Stimulated activated CD4-positive, alpha-beta T cell treated with anti-CD3 and anti-CD28 coated beads, Interleukin-1b, Interleukin-23, amount 100 ng/mL, for 48 hours (primary cell): ENCODE measurements at regions not wholly inside any gene's neighbourhood (a gene's known extent, or its start where the extent isn't known, plus 50 kb on each side); places are given as distances from the start of the nearest gene placed in this dataset.
"Not testable (repeated sequence)": the region's sequence is repeated elsewhere in the genome, so short reads cannot be mapped to it uniquely, and the experiment has no call there.

ENCODE experiments used
- DNase-seq: peaks from one replicate; pipeline ENCODE4 v3.0.0-alpha.2; 2020

- no peak for DNase-seq
These were observed 109.0 kb upstream of the ETV3 start for GRCh38 chr1:157247005-157247763.

GRCh38 chr1:157245823-157246222 lies 107.6 kb upstream of the ETV3 start:
- DNase-seq: no peak

GRCh38 chr1:157241185-157241538 lies 103.0 kb upstream of the ETV3 start:
- DNase-seq: no peak

- DNase-seq: no peak
These were observed 102.4 kb upstream of the ETV3 start for GRCh38 chr1:157240495-157241184.

DNA sequence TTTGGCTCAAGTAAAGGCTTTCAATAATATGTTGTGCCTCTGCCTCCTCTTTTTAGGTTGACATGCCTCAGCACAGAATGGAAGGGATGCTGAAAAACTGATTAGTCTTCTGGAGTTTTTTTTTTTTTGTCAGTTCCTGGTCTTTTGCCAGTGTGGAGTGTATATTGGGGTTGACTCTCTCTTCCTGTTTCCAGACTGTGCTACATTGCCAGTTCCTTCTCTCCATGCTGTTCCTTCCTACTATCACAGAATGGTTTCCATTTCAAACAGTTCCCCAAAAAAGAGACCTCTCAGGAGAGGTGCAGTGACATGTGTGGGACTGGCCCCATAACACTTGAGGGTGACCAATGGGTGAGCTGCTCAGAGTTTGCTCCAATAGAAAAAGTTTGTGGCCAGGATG lies 101.7 kb upstream of the ETV3 start:
- DNase-seq: no peak

DNA sequence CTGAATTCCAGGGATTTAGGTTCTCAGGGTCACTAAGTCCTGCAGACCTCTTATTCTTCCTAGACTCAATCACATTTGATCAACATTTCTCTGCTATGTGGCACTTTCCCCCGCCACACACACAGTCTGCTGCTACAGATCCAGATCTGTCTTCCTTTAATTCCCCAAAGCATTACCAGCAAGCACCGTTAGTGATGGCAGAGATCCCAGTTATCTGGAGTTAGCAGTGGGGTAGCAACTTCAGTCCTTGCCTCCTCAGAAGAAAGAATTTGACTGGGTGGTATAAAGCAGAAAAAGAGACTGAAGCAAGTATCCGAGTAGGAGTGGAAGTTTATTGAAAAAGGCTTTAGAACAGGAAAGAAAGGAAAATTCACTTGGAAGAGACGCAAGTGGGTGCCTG lies 100.4 kb upstream of the ETV3 start:
- DNase-seq: no peak

DNA sequence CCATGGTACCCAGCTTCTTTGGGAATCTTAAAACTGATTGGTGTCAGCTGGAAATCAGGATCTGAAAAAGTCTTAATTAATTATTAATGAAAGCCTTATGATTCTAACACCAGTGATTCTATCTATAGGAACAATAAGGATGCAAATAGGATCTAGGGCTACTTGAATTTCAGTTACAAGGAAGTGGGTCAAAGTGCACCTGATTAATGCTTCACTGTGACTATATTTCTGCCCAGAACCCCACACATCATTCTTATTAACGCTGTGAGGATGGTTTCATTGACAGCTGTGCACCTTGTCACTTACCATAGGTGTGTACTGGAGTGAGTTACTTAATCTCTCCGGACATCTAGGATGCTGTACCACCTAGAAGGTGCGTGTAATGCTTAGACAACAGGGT lies 99.8 kb upstream of the ETV3 start:
- DNase-seq: no peak

DNA sequence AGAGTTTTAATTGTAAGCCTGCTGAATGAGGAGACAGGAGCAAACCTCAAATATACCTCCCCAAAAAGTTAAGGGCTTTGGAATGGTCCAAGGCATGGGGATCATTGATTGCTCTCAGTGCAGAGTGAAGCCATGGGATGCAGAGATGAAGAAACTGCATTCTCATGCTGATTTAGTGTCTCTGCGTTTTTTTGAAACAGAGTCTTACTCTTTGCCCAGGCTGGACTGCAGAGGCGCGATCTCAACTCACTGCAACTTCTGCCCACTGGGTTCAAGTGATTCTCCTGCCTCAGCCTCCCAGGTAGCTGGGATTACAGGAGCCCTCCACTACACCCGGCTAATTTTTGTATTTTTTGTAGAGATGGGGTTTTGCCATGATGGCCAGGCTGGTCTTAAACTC lies 99.3 kb upstream of the ETV3 start:
- no peak for DNase-seq

DNA sequence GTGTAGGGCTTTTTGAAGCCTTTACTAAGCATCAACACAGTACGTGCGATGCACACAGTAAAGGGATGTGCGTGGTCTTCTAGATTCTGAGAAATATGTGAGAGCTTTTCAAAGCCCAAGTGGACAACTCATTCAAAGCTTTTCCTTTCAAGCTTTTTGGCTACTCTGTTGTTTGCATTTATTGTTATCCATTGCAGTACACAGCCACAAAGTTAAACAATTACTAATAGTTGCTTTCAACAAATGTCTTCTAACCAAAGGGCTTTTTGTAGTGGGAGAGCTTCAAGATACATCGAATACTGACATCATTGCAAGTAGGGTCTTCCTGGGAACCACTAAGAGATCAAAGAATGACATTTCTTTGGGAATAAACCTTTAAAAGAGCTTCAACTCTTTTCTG lies 97.9 kb upstream of the ETV3 start:
- DNase-seq: no peak

- no peak for DNase-seq
These were observed 97.1 kb upstream of the ETV3 start for GRCh38 chr1:157235307-157235706.

DNA sequence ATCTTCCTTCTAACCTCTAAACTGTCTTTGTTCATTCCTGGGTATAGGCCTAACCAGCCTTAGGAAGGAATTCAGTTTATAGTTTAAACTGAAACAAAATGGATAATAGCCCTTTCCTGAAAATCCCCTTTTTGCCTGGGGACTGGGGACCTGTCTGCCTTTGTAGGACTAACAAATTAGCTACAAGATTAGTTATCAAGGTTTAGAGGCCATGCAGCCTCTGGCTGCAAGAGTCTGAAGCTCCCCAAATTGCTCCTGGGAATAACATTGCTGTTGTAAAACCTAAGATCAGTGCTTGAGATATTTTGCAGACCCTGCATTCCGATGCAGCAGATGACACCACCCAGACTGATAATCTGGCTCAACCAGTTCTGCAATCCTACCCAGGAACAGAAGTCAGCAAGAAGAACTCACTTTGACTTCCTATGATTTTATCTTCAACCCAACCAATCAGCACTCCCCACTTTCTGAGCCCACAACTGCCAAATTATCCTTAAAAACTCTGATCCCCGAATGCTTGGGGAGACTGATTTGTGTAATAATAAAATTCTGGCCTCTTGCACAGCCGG lies 96.6 kb upstream of the ETV3 start:
- DNase-seq: no peak

- no peak for DNase-seq
These were observed 94.9 kb upstream of the ETV3 start for GRCh38 chr1:157233131-157233530.

DNA sequence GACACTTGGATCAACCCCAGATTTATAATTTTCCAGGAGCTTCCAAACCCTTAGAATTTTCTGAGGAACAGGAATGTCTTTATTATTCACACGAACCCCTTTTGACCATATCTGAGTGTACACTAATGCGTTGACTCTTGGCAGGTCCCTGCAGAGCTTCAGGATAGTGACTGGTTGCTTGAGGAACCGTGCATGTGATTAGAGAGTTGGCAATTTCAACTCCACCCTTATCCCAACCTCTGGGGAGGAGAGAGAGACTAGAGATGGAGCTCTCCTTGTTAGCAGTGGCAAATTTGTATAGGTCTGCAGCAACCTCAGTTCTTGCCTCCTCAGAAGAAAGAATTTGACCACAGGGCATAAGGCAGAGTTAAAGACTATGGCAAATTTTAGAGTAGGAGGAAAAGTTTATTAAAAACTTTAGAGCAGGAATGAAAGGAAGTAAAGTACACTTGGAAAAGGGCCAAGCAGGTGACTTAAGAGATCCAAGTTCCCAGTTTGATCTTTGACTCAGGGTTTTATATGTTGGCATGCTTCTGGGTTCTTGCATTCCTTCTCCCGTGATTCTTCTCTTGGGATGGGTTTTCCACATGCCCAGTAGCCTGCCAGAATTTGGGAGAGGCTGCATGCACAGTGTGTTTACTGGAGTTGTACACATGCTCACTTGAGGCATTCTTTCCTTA lies 93.8 kb upstream of the ETV3 start:
- no peak for DNase-seq

DNA sequence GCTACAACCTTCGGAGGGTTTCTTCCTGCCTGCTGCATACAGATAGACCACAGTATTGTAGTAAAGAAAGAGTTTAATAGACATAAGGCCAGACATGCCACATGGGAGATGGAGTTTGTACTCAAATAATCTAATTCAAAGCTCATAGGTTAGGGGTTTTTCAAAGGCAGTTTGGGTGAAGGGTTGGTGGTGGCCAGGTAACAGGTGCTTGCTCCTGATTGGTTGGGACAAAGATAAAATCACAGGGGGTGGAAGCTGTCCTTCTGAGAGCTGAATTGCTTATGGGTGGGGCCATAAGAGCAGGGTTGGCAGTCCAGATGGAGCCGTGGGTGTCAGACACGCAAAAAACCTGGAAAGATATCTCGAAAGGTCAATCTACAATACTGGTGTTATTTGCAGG lies 92.3 kb upstream of the ETV3 start:
- no peak for DNase-seq

DNA sequence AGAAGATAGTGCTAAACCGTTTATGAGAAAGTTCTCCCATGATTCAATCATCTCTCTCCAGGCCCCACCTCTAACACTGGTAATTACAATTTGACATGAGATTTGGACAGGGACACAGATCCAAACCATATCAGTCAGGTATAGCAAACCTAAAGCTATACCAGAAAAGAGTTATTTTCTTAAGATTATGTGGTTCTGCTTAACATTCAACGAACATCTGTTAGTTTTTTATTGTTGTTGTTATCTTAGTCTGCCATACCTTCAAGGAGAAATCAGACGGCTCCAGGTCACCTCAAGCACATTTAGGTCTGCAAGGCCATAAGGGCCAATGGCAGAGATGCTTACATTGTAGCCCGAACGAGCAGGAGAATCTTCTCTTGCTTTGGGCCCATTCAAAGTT lies 89.5 kb upstream of the ETV3 start:
- no peak for DNase-seq

DNA sequence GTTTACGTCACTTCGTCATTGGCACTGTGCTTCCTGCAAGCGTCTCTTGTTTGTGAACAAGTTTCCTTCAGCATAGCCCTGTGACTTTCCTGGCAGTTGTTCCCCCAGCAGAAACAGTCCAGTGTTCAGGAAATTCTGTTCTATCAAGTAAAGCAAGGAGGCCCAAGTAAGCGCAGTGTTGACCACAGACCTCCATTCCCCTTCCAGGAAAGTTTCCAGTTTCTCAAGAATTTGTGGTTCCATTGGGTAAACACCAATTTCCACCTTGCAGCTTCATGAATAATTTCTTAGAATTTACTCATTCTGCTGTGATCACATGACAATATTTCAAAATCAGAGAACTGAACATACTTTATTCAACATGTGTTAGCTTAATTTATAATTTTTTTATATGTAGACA lies 88.5 kb upstream of the ETV3 start:
- DNase-seq: no peak

DNA sequence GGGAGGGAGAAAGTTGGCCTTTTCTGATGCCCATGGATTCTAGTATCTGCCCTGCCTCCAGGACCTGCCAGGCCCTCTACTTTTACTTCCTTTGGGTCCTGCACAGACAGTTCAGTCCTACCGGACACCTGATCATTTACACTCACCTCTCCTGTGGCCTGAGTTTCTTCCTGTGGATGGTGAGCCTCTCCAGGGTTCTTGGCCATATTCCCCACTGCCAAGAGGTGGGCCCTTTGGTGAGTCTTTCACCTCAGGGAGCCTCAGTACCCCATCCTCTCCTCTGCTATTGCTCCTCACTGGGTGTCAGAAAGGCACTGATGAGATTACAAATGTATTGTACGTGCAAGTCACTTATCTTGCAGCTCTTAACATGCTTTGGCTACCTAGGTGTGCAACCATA lies 81.4 kb upstream of the ETV3 start:
- DNase-seq: no peak

- no peak for DNase-seq
These were observed 81.0 kb upstream of the ETV3 start for GRCh38 chr1:157219182-157219581.

DNA sequence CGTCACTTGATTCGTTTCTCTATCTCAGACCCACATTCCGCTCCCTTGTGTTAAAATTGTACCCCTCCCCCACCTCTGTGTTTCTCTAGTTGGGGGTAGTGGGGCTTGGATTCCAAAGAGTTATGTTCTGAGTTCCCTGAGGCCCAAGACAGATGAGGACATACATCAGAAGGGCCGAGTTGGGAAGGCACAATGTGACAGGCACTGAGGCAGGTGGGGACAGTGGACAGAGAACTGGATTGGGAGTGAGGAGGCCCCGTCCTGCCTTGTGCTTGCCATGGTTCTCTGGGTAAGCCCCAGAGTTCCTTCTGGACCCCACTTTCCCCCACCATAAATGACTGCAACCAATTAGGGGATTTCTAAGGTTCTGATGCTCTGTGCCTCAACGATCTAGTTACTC lies 80.5 kb upstream of the ETV3 start:
- no peak for DNase-seq

GRCh38 chr1:157217486-157217885 lies 79.3 kb upstream of the ETV3 start:
- no peak for DNase-seq

GRCh38 chr1:157213836-157214235 lies 75.6 kb upstream of the ETV3 start:
- no peak for DNase-seq

DNA sequence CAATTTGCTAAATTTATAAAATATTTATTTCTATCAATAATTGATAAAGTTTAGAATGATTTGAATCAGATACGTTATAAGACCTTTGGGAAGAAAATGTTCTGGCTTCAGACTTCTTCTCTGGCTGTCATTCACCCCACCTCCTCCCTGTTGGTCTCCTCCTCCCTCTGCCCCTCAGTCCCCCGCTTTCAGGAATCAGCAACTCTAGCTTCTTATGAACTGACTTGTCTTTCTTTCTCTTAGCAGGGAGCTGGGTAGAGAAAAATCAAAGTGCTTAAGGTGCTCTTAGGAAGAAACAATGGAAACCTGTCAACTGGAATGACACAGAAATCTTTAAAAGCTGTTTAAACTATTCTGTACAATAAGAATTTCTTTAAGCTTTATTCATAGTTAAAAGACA lies 71.3 kb upstream of the ETV3 start:
- no peak for DNase-seq

GRCh38 chr1:157205982-157206381 lies 67.8 kb upstream of the ETV3 start:
- DNase-seq: not testable (repeated sequence)

DNA sequence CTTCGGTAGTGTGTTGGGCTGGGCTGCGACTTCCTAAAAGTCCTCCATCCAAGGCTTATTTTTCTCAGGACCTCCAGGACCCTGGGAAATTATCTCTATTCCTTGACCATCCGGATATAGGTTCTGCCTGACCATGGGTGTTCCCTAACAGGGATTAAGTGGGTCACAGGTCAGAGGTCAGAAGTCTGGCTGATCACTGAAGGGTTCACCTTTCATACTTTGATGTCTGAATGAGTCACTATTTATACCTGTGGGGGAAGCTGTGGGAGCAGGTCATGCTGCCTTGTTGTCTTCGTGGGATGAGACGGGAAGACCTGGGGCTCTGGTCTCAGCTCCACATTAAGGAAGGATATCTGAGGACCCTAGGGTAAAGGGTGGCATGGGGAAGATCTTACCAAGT lies 65.0 kb upstream of the ETV3 start:
- DNase-seq: no peak
